MM.1S (cell line): ENCODE measurements at regions not wholly inside any gene's neighbourhood (a gene's known extent, or its start where the extent isn't known, plus 50 kb on each side); places are given as distances from the start of the nearest gene placed in this dataset.

ENCODE experiments used
- EZH2 ChIP-seq: fragments of 300-600 bp; sonication (generic); optimal IDR thresholded peaks from 2 replicates; pipeline ENCODE3; 2017; ENCODE audit warnings: low read depth, mild to moderate bottlenecking, antibody characterized with exemption, low read length, mixed read lengths
- EZH2phosphoT487 ChIP-seq: fragments of 300-600 bp; sonication (generic); IDR thresholded peaks from 2 replicates; pipeline ENCODE4 v1.6.1; 2018; ENCODE audit warnings: antibody characterized with exemption, low read length
- TF ChIP-seq, protein P1 (sequence below): fragments of 300-600 bp; sonication (generic); IDR thresholded peaks from 2 replicates; pipeline ENCODE4 v1.5.1; 2016; ENCODE audit warnings: antibody characterized with exemption, low read length, mixed read lengths

DNA sequence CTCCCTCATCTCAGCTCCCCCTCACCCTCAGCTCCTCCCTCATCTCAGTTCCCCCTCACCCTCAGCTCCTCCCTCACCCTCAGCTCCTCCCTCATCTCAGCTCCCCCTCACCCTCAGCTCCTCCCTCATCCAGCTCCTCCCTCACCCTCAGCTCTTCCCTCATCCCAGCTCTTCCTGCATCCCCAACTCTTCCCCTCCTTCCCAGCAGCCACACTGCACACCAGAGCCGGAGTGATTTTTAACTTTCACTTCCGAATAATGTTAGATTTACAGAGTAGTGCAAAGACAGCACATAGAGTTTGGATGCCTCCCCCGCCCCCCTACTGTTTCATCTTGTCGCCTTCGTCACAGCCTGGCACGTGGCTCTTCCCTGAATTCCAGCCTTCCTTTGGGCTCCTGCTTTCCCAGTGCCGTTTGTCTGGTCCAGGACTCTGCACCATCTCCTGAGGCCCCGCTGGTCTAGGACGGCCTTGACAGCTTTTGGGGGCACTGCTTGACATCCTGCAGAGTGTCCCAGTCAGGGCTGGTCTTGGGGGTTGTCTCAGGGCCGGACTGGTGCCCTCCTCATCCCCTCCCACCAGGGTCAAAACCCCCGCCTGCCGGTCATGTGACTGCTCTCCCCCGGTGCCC lies 110.2 kb downstream of the FAM53A start:
- TF ChIP-seq, protein P1, sequence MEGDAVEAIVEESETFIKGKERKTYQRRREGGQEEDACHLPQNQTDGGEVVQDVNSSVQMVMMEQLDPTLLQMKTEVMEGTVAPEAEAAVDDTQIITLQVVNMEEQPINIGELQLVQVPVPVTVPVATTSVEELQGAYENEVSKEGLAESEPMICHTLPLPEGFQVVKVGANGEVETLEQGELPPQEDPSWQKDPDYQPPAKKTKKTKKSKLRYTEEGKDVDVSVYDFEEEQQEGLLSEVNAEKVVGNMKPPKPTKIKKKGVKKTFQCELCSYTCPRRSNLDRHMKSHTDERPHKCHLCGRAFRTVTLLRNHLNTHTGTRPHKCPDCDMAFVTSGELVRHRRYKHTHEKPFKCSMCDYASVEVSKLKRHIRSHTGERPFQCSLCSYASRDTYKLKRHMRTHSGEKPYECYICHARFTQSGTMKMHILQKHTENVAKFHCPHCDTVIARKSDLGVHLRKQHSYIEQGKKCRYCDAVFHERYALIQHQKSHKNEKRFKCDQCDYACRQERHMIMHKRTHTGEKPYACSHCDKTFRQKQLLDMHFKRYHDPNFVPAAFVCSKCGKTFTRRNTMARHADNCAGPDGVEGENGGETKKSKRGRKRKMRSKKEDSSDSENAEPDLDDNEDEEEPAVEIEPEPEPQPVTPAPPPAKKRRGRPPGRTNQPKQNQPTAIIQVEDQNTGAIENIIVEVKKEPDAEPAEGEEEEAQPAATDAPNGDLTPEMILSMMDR, result no peak
- TF ChIP-seq EZH2 (no peak), EZH2phosphoT487 (no peak)
